HG02970 (cell line): ENCODE measurements at regions not wholly inside any gene's neighbourhood (a gene's known extent, or its start where the extent isn't known, plus 50 kb on each side); places are given as distances from the start of the nearest gene placed in this dataset.

Experiments
- ATAC-seq: cut with Tn5 transposase; IDR thresholded peaks from one replicate; pipeline ENCODE4 v1.9.1; 2021; ENCODE audit warnings: mild to moderate bottlenecking, moderate library complexity, moderate number of reproducible peaks; ENCODE audit not compliant: unreplicated experiment, low FRiP score

DNA sequence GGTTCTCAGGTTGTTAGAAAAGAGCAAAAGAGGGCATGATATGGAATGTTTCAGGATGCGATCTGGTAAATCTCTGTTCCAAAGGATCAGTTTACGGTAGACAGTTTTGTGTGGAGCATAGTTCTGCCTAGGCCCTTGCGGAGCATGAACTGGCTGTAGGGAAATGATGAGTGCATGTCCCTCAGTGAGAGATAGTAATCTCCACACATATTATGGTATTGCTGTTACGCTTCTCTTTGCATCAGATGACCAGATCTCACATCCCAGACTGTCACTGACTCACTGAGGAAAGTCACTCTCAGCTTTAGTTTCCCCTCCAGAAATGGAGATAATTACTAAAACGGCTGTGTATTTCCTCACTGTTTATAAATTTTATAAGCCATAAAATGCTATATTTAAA lies 836.0 kb downstream of the JRKL start:
- no peak for ATAC-seq

DNA sequence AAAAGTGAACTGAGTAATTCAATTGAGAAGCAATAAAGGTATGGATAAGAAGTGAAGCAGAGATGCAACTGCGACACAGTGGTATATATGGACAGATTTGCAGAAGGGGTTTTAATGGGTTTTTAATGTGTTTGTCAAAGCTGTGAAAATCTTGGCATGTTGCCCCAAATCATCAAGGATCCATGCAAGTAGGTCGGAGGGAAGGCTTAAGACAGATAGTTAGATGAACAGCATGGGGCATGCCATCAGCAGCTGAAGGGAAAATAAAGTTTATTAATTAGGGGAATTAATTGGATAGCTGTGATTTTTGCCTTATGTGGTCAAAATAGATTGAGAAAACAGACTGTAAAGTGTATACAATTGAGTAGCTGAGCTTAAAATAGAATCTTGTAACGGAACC lies 840.1 kb downstream of the JRKL start:
- no peak for ATAC-seq

DNA sequence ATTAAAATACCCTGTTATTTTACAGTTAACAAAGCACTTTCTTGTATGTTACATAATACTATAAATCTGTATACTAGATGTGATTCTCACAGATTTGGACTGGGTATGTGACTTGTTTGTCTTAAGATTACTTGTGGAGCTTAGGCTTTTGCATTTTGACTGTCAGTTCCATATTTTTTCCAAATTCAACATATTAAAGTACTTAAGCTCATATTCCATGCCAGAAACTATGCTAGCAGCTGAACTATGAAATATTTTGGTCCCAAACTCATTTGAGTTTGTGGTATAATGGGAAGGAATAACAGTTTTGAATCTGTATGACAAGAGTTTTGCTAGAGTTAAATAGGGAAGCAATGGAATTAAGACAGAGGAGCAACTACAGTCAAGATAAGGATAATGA lies 841.4 kb downstream of the JRKL start:
- no peak for ATAC-seq

DNA sequence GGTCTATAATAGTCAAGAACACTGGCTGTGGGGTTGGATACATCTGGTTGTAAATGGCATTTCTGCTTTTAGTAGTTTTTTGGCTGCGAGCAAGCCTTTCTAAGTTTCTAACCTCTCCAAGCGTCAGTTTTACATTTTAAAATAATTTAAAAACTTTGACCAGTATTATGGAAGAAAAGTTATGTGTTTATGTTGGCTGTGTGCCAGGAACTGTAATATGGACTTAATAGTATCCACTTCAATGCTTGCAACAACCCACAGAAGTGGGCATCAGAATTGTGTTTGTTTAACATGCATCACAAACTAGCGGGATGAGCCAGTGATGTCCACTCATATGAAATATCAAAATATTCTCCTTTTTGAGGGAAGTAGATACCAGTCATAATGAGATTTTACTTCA lies 844.2 kb downstream of the JRKL start:
- ATAC-seq, result no peak

DNA sequence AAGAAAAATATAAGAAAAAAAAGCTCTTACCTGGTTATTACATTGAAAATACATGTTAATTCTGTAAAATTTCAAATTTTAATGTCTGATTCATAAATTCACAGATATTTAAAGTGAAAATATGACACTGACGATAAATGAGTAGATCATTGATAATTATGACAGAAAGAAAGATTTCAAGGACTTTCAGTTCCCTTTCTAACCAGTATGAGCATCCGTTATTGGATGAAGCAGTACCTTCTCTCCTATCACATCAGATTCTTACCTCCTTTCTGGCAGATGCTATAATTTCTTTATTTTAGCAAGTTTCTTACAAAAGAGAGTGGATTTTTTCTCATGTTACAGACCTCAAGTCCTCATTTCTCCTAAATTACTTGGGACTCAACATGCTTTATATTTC lies 847.3 kb downstream of the JRKL start:
- peak; percentile 57 for ATAC-seq

DNA sequence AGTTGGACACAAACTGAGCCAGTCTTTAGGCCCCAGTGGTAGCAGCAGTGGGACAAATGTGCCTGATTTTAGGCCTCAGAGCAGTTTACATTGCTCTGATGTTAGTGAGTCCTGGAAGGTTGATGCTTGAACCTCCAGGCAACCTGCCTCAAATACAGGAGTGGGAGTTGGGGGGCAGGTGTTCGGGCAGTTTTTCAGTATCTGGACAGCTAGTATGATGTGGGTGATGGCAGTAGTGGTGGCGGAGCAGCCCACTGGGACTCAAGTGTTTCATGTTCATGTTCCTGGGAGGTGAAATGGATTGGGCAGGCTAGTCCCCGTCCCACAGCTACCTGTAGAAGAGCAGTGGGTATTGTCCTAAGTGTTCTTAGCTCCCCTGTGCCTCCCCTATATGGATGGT lies 857.8 kb downstream of the JRKL start:
- no peak for ATAC-seq

DNA sequence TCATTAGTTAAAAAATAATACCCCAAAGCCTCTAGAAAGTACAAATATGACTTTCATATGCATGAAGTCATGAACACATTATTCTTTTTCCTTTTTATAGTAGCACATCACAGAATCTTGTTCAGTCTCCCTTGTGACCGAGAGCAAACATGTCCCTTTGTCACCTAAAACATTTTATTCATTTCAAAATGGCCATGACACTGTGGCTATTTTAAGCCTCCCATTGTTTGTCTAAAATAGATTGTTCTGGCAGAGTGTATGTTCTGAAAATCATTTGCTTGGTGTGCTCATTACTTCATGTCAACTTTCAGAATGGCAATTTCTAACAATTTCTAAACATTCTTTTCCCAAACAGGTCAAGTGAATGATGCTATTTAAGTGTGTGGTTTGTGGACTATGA lies 865.0 kb downstream of the JRKL start:
- ATAC-seq, result no peak

DNA sequence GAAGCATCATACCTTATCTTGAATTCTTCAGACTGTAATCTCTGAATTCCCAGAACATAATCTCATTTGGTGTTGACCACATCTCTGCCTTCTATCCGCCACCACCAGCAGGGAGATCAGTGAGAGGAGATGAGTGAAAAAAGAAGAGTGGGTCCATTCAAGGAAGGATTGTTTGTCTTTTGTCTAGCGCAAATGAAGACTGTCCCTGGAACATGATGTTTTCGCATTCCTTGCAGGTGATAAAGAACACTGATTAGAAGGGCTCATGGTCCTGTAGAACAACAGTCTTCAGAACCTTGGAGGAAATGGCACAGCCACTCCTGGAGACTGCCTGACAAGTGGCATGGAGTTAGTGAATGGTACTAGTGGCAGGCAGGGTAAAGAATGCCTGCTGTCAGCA lies 869.6 kb downstream of the JRKL start:
- no peak for ATAC-seq

DNA sequence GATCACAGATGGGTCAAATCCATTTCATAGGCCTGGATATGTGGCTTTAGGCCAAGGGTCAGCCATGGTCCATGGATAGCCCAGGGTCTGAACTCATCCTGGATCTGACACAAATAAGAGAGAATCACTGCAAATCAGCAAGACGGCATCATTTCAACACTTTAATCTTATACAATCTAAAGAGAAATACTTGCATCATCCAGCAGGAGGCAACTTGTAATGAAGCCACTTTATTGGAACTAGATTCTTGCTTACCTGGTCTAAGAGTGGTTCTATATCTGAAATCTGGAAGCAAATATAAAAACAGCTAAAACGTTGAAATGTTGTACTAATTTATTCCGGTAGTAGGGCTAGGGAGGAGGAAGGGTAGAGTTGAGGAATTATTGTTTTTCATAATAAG lies 870.1 kb downstream of the JRKL start:
- no peak for ATAC-seq

DNA sequence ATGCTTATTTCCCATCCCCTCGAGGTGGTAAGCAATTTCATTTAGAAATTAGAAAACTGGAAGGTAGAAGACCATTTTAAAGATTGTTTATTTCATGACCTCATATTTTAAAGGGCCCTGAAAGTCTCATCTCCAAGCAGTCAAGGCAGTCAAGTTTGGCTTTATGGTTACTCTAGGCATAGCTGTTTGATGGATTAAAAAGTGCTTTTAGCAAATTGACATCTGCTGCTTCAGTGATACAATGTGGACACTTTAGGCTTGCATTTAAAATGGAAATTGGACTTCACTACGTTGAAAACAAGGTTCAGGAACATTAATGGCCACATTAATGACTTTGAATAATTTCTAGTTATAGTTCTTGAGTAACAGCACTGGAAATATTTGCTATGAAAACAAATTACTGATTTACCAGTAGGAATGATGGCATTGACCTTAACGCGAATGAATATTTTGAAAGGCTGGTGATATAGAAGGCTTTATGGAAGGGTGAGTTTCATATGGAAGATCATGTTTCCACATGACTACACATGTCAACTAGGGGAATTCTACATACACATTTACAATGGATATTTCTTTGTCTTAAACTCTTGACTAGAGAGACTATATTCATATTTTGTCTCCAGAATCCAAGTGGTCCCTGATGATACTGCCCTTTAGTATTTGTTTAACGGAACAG lies 873.5 kb downstream of the JRKL start:
- no peak for ATAC-seq

DNA sequence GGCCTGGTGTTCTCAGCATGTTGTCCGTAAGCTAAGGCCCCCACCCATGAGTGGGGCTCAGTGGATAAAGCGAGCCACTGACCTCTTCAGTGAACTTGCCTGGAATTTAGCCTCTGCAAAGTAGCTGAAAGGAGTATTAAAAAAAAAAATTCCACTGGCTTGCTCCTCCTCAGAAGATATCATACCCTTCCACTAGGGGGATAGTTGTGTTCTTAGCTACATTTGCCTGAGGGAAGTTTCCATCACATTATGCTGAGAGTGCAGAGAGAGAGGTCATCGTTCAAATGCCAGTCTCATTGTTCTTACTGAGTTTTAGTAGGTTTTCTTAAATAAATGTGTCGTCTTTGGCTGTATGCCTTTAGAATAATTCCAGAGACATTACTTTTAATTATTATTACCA lies 879.7 kb downstream of the JRKL start:
- no peak for ATAC-seq

DNA sequence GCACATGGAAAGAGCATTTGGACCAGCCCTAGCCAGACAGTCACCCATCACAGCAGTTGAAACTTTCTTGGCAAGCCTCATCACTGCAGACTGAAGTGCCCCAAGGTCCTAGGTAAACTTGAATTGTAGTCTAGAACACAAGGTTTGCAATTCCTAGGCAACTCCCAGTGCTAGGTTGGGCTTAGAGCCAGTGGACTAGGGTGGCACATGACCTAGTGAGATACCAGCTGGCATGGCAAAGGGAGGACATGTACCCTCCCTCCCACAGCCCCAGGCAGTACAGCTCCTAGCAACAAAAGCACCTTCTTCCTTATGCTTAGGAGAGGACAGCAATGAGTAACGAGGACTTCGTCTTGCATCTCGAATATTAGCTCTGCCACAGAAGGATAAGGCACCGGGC lies 889.5 kb downstream of the JRKL start:
- ATAC-seq, result no peak

DNA sequence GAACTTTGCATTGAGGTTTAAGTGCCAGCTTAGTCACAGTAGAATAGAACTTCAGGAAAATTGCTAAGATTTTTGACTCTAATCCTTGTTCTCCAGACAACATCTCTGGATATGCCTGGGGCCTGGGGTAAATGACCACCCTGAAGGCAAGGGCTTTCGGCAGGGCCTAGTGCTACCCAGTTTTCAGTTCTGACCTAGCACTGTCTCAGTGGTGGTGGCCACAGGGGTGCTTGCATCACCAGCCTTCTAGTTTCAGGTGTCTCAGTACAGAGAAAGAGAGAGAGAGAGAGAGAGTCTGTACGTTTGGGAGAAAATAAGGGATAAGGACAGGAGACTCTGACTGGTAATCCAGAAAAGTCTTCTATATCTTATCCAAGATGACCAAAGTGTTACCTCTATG lies 890.5 kb downstream of the JRKL start:
- ATAC-seq, result no peak

DNA sequence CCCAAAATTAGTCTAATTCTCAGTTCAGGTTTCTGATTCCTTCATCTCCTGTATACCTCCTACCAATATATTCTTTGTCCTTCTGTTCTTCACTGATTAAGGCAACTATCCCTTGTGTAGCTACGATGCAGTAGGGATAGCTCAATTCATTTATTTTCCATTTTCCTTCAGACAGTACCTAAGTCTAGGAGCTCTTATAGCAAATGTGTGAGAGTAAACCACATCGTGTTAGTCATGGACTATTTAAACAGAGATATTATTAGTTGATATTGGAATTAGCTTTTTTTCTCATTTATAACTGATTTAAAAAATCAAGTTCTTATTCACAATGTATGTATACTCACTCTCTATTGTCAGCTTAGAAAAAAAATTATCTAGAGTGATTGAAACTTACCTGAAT lies 900.0 kb downstream of the JRKL start:
- ATAC-seq, result no peak

DNA sequence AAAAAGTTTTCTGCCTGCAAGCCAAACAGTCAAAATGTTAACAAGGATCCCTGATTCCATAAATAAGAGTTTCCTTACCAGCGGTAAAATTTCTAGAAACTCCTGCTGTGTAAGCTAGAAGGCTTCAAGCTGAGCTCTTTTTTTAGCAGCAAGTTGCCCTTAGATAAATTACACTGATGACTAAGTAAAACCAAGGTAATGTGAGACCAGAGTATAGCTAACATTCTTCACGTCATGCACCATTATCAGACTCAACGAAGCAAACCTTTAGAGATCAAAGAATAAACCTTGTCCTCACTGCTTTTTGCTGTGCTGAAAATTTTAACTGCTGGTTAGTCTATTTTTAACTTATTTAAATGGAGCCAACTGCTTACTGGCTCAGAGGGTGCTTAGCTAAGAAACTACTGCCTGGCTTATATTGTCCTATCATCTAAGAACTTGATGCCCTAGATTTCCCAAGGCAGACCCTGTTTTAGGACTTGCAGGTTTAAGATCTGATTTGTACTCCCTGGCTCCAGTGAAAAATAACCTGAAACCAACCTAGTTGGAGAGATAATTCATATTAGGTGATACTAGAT lies 900.7 kb downstream of the JRKL start:
- no peak for ATAC-seq

DNA sequence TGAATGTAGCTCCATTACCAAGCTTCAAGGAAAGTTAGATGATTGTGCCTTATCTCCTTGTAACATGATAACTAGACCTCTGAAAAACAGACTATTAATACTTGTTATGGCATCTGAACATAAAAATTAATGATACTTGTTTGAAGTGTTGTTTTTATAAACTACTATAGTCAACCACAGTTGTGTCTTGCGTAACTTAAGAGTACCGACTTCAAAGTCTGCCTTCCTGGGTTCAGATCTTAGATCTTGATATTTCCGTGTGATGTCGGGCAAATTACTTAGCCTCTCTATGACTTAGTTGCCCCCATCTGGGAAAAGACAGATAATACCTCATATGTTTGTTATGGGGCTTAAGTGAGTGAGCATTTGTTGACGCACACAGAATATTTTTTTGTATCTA lies 906.5 kb downstream of the JRKL start:
- ATAC-seq, result no peak

DNA sequence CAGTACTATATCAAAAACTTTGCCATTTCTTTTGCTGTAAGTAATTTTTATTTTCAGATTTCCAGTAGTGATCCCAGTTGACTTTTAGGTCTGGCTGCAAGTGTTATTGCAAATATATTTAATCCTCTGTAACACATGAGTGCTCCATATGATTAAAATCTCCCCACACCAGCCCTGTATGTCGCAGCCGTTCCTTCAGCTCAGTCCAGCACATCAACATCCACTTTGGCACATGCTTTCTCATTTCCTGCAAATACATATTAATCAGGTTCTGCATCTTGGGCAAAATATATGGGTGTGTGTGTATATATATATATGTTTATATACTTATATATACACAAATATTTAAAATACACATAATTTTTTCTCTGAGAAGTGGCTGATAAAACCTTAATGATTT lies 919.5 kb downstream of the JRKL start:
- no peak for ATAC-seq

DNA sequence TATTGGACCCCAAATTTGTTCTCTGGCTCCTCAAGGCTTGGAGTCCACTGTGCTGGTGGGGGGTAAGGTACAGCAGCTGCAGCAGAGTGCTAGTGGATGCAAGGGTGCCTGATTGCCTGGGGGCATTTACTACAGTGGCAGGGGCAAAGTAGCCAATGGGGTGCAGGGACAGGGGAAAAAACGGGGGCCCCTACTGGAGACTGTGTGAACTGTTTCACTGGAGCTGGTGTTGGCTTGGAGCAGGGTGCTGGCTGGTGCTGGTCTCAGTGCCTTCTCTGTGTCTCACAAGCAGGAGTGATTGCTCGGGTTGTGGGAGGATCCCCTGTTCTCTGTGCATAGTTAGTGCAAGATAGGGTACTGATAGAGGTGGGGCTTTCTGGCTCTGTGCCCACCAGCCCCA lies 935.9 kb downstream of the JRKL start:
- no peak for ATAC-seq

DNA sequence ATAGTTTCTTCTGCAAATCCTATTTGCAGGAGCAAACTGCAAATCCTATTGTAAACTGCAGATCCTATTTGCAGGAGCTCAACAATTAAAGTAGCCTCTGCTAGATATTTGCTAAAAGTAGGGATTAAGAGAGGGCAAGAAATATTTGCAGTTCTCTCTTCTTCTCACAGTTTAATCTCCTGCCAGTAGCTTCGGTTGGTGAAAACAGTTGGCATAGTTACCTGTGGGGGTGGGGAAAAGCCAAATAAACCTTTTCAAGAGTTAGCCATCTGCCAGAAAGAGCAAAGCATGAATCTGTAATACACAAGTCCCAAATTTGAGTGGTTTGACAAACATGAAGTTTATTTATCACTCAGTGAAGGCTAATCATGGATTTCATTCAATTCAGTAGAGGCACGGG lies 942.5 kb downstream of the JRKL start:
- no peak for ATAC-seq

DNA sequence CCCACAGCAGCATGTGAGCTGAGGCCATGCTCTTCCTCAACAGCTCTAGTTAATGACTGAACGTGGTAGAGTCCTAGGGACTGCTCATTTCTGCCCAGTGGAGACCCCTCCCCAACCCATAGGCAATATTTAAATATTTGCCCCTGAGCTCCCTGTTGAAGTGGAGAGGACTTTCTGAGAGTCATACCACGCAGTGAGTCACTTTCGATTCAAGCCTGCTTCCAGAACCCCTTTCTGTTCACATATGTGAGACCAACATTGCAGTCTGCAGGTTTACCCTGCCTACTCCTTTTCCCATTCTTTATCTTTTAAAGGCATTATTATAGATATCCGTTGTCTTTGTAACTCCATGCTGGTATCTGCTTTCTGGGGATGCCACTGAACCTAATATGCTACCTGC lies 946.3 kb downstream of the JRKL start:
- ATAC-seq, result no peak

DNA sequence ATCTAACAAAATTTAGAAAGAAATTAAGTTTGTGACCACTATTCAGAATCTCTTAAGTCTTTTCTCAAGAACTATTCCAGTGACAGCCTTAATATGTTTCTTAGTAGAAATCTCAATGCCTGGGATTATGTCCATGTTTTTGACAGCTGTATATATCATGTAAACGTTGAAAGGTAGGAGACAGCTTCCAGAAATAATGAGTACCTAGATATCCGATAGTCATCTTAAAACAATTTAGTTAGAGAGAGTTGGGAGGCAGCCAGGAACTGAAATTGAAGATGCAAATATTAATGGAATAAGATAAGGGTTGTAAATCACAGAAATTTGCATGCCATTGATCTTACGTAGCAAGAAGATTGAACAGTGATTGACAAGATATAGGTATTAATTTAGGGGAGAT lies 955.2 kb downstream of the JRKL start:
- ATAC-seq, result no peak

DNA sequence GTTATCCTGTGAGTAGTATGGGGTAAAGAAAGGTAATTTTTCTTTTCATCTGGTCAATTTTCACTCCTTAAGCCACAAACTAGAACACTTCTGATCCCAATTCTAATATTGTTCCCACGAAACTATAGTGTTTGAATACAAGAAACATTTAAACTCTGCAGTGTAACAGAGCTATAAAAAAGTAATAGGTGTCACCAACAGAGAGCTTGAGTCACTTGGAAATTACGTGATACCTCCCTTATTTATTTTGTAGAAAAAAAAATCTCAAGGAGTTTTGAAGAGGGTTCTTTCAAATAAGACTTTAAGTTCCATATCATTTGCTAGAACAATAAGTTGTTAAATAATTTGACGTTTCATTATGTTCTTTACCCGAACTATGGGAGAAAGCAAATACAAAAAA lies 959.4 kb downstream of the JRKL start:
- no peak for ATAC-seq

DNA sequence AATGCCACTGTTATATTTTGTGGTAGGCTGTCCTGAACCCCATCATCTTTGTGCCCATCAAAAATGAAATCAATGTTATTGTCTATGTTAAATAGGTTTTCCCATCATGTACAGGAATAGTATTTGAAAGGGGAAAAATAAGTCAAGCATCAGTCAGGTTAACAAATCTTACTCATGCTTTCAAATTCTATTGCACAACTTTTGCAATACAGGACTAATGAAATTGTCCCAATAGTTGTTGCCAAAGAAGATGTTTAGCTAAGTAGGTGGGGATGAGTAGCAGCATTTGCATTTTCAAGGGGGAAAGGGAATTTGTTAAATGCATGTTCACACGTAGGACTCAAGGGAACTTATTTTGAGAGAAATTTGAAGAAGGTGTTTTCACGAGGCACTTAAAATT lies 962.1 kb downstream of the JRKL start:
- ATAC-seq, result no peak
